LNCAP (cell line): ENCODE measurements at regions not wholly inside any gene's neighbourhood (a gene's known extent, or its start where the extent isn't known, plus 50 kb on each side); places are given as distances from the start of the nearest gene placed in this dataset.

Experiments
- TF ChIP-seq, protein P1 (sequence below): fragments of 450-650 bp; IDR thresholded peaks from 2 replicates; pipeline ENCODE4 v1.5.1; 2017; ENCODE audit warnings: mild to moderate bottlenecking

DNA sequence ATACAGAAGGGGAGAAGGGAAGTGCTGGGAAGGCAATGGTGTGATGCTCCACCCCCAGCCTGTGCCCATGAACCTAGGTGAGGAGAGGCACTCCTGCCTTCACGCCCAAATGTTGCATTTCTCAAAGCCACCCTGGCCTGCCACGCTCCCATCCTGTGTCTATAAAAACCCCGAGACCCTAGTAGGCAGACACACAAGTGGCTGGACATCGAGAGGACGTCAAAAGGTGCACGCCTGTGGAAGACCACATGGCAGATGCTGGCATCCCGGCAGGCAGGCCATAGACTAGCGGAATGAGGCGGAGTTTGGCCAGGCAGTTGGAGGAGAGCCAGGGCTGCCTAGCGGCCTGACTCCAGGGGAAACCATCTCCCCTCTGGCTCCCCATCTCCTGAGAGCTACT, 1168.5 kb upstream of the ADGRL2 start:
- TF ChIP-seq, protein P1, sequence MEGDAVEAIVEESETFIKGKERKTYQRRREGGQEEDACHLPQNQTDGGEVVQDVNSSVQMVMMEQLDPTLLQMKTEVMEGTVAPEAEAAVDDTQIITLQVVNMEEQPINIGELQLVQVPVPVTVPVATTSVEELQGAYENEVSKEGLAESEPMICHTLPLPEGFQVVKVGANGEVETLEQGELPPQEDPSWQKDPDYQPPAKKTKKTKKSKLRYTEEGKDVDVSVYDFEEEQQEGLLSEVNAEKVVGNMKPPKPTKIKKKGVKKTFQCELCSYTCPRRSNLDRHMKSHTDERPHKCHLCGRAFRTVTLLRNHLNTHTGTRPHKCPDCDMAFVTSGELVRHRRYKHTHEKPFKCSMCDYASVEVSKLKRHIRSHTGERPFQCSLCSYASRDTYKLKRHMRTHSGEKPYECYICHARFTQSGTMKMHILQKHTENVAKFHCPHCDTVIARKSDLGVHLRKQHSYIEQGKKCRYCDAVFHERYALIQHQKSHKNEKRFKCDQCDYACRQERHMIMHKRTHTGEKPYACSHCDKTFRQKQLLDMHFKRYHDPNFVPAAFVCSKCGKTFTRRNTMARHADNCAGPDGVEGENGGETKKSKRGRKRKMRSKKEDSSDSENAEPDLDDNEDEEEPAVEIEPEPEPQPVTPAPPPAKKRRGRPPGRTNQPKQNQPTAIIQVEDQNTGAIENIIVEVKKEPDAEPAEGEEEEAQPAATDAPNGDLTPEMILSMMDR: no peak

DNA sequence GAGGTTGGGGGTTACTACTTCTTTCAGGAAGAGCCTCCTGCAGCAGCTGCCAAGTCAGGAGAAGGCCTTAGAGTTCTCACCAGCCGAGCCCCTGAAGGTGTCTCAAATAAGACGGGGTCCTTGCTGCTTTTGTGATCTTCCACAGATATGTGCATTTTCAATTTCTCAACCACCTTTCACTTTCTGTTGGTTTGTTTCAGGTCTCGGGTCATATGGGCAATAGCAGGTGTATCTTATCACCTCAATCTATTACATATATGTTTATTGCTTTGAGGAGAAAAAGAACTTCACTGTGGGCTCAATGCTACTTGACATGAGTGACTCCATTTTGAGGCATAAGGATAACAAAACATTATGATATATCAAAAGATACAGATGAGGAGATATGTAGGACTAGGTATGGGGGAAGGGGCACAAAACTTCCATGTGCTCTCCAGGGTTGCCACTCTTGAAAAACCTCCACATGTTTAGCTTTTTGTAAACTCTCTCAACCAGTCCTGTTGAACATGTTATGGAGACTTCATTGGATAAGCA, 1171.4 kb upstream of the ADGRL2 start:
- TF ChIP-seq, protein P1: no peak

GRCh38 chr1:80624682-80625081, 1176.1 kb upstream of the ADGRL2 start:
- TF ChIP-seq, protein P1: no peak

GRCh38 chr1:80607064-80607463, 1193.7 kb upstream of the ADGRL2 start:
- TF ChIP-seq, protein P1: no peak

DNA sequence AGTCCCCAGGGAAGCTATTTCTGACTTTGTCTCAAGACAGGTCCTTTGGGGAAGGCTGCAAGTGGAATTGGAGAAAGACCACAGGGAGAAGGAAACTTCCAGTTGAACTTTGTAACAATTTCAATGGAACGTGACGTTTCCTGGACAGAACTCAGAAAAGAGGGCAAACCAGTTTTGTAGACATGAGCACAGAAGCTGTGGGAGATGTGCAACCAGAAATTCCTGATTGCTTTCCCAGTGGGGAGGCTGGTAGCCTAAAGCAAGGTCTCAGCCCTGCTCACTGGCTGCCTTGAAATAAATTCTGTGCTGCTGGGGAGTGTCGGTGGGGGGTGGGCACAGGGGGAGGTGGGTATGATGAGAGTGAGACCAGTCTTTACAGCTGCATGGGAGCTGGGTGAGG, 1206.7 kb upstream of the ADGRL2 start:
- TF ChIP-seq, protein P1: no peak

DNA sequence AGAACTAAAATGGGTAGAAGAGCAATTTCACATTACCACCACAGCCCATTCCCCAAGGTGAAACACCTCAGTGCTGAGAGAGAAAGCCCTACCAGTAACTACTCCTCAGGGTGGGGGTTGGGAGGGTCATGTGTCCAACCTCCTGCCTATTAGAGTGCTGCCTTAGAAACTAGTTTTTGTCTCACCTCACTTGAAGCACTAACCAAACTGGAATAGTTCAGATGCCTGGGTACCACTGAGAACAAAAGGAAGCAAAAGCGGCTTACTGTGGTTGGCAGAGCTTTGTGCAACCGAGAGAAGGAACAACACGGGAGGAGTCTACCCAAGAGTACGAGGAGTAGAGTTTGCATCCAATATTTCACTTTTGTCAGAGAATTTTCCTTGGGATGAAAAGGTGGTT, 1207.5 kb upstream of the ADGRL2 start:
- TF ChIP-seq, protein P1: no peak

- TF ChIP-seq, protein P1: no peak
Observed at GRCh38 chr1:80582980-80583379, 1217.8 kb upstream of the ADGRL2 start.

- TF ChIP-seq, protein P1: no peak
Observed at GRCh38 chr1:80579055-80579454, 1221.7 kb upstream of the ADGRL2 start.
